IPS-20b (cell line): ENCODE measurements at regions not wholly inside any gene's neighbourhood (a gene's known extent, or its start where the extent isn't known, plus 50 kb on each side); places are given as distances from the start of the nearest gene placed in this dataset.

Experiments
- H3K27ac ChIP-seq: one replicate; pipeline ENCODE4 v1.5.1; 2013; ENCODE audit warnings: low read length
- H3K27me3 ChIP-seq: 2 replicates; pipeline ENCODE4 v1.6.1; 2013; ENCODE audit warnings: mild to moderate bottlenecking, low read length, inconsistent platforms; ENCODE audit not compliant: insufficient read depth
- H3K36me3 ChIP-seq: 2 replicates; pipeline ENCODE4 v1.6.1; 2013; ENCODE audit warnings: low read depth, mild to moderate bottlenecking, inconsistent platforms, low read length, moderate library complexity; ENCODE audit not compliant: insufficient read depth
- H3K4me1 ChIP-seq: 2 replicates; pipeline ENCODE4 v1.6.1; 2013; ENCODE audit warnings: mild to moderate bottlenecking, control low read depth, inconsistent platforms, low read length, moderate library complexity; ENCODE audit not compliant: insufficient read depth
- H3K4me3 ChIP-seq: 2 replicates; pipeline ENCODE4 v1.5.1; 2013; ENCODE audit warnings: mild to moderate bottlenecking, low read length, inconsistent platforms
- H3K9ac ChIP-seq: 2 replicates; pipeline ENCODE4 v1.6.1; 2013; ENCODE audit warnings: low read depth, mild to moderate bottlenecking, inconsistent platforms, low read length, moderate library complexity
- H3K9me3 ChIP-seq: 2 replicates; pipeline ENCODE4 v1.6.1; 2013; ENCODE audit warnings: mild to moderate bottlenecking, low read depth, low read length, inconsistent platforms; ENCODE audit not compliant: insufficient read depth

GRCh38 chr11:92759571-92760214 lies 209.8 kb upstream of the MTNR1B start:
- H3K9me3 ChIP-seq, result no peaks in the 10 kb centered on the region
- no peaks in the 10 kb centered on the region for H3K4me1 ChIP-seq
- no peaks in the 10 kb centered on the region for H3K36me3 ChIP-seq
- no peaks in the 10 kb centered on the region for H3K27me3 ChIP-seq
- H3K4me3 ChIP-seq, result no peak overlapping the region
- no peak overlapping the region for H3K27ac ChIP-seq
- no peak overlapping the region for H3K9ac ChIP-seq

- Histone ChIP-seq H3K36me3 (no peaks in the 10 kb centered on the region), H3K4me3 (no peak overlapping the region), H3K27me3 (no peaks in the 10 kb centered on the region), H3K27ac (no peak overlapping the region), H3K9ac (no peak overlapping the region), H3K4me1 (peaks cover 8% of the 10 kb centered on the region; the same call in 1 of the 2 replicates), H3K9me3 (no peaks in the 10 kb centered on the region)
Observed at GRCh38 chr11:92762121-92762540, 207.3 kb upstream of the MTNR1B start.

GRCh38 chr11:92763336-92763735 lies 206.1 kb upstream of the MTNR1B start:
- Histone ChIP-seq H3K9ac (no peak overlapping the region), H3K27me3 (no peaks in the 10 kb centered on the region), H3K4me3 (no peak overlapping the region), H3K27ac (no peak overlapping the region), H3K4me1 (peaks cover 8% of the 10 kb centered on the region; the same call in 1 of the 2 replicates), H3K36me3 (no peaks in the 10 kb centered on the region), H3K9me3 (no peaks in the 10 kb centered on the region)

- Histone ChIP-seq H3K9me3 (no peaks in the 10 kb centered on the region), H3K27me3 (no peaks in the 10 kb centered on the region), H3K4me3 (no peak overlapping the region), H3K27ac (no peak overlapping the region), H3K36me3 (no peaks in the 10 kb centered on the region), H3K9ac (no peak overlapping the region), H3K4me1 (peaks cover 8% of the 10 kb centered on the region; the same call in 1 of the 2 replicates)
Observed at GRCh38 chr11:92764128-92764527, 205.3 kb upstream of the MTNR1B start.

DNA sequence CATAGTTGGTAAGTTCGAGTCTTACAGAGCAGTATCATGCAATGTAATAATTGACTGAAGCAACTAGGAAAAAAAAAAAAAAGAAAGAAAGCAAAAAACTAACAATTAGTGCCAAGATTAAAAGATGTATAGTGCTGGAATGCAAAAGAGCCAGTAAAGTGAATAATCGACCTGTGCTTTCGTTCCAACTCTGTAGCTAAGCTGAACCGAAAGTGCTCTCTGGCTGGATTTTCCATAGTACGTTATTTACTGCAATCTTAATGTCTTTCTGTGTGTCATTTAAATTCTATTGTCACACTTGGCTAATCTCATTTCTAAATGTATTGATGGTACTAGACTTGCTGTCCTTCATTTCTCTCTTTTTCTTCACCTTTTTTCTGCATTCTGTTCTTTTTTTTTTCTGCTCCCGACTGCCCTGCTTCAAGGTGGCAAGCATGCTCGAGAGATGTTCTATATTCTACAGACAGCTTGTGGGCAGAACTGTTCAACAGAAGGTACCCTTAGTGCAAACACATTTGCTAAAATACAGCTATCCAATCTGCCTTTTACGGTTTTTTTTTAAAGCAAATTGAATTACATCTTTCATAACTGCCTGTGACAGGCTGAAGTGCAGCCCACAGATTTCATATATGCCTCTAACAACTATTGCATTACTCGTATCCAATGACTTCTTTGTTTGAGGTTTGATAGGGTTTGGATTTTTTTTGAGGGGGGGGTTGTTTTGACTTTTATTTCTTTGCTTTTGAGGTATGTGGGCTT lies 204.2 kb upstream of the MTNR1B start:
- Histone ChIP-seq H3K9me3 (no peaks in the 10 kb centered on the region), H3K4me1 (peaks cover 8% of the 10 kb centered on the region; the same call in 1 of the 2 replicates), H3K27ac (no peak overlapping the region), H3K36me3 (no peaks in the 10 kb centered on the region), H3K4me3 (no peak overlapping the region), H3K9ac (no peak overlapping the region), H3K27me3 (no peaks in the 10 kb centered on the region)

DNA sequence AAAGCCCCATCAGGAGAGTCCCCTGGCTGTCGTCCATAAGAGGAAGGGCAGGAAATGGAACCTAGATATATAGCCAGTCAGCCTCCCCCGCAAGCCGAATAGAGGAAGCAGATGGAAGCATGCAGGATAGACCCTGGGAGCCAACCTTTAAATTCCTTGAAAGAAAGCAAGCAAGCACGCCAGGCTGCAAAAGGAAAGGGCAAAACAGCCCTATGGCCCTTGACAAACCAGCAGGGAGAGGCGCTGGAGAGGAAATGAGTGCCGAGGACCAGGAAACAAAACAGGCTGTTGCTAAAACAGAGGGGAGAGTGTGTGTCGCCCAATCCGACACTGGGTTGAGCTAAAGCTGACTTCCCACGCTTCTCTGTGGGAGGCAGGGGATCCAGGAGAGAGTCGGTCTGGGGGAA lies 203.5 kb upstream of the MTNR1B start:
- Histone ChIP-seq H3K9me3 (no peaks in the 10 kb centered on the region), H3K4me1 (peaks cover 8% of the 10 kb centered on the region; the same call in 1 of the 2 replicates), H3K36me3 (no peaks in the 10 kb centered on the region), H3K27me3 (no peaks in the 10 kb centered on the region), H3K4me3 (no peak overlapping the region), H3K27ac (no peak overlapping the region), H3K9ac (no peak overlapping the region; the same call in 1 of the 2 replicates)

GRCh38 chr11:92766698-92767097 lies 202.8 kb upstream of the MTNR1B start:
- Histone ChIP-seq H3K27ac (no peak overlapping the region), H3K4me1 (peaks cover 8% of the 10 kb centered on the region; the same call in 1 of the 2 replicates), H3K27me3 (no peaks in the 10 kb centered on the region), H3K9ac (no peak overlapping the region), H3K9me3 (no peaks in the 10 kb centered on the region), H3K4me3 (no peak overlapping the region), H3K36me3 (no peaks in the 10 kb centered on the region)

DNA sequence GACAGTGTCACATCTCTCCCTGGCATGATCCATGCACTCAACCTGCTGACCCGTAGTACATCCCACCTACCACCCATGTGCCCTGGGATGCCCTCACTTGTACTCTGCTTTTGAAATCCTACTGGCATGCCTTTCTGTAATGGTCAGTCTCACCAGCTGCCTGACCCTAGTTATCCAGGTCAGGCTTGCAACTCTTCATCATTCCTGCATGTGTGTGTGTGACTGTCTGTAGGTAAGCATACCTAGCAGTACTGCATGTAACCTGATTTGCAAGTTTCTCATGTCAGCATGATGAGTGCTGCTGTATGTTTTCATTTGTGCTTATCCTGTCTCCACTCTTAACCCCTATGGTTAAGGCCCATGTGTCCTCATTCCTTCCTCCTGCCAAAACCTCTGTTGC lies 202.0 kb upstream of the MTNR1B start:
- H3K36me3 ChIP-seq, result no peaks in the 10 kb centered on the region
- no peaks in the 10 kb centered on the region for H3K9me3 ChIP-seq
- H3K27me3 ChIP-seq, result no peaks in the 10 kb centered on the region
- H3K27ac ChIP-seq, result no peak overlapping the region
- no peak overlapping the region for H3K9ac ChIP-seq
- no peak overlapping the region for H3K4me3 ChIP-seq
- peaks cover 8% of the 10 kb centered on the region; the same call in 1 of the 2 replicates for H3K4me1 ChIP-seq

GRCh38 chr11:92768121-92768840 lies 201.2 kb upstream of the MTNR1B start:
- Histone ChIP-seq H3K4me1 (peaks cover 8% of the 10 kb centered on the region; the same call in 1 of the 2 replicates), H3K4me3 (no peak overlapping the region), H3K9ac (no peak overlapping the region), H3K36me3 (no peaks in the 10 kb centered on the region), H3K27me3 (no peaks in the 10 kb centered on the region), H3K9me3 (no peaks in the 10 kb centered on the region), H3K27ac (no peak overlapping the region)

GRCh38 chr11:92769112-92769511 lies 200.3 kb upstream of the MTNR1B start:
- Histone ChIP-seq H3K4me3 (no peak overlapping the region), H3K36me3 (no peaks in the 10 kb centered on the region), H3K9me3 (no peaks in the 10 kb centered on the region), H3K27me3 (no peaks in the 10 kb centered on the region), H3K4me1 (peaks cover 8% of the 10 kb centered on the region; the same call in 1 of the 2 replicates), H3K9ac (no peak overlapping the region), H3K27ac (no peak overlapping the region)

GRCh38 chr11:92770419-92770818 lies 199.0 kb upstream of the MTNR1B start:
- Histone ChIP-seq H3K4me1 (peaks cover 8% of the 10 kb centered on the region; the same call in 1 of the 2 replicates), H3K9ac (no peak overlapping the region), H3K4me3 (no peak overlapping the region), H3K9me3 (no peaks in the 10 kb centered on the region), H3K27me3 (no peaks in the 10 kb centered on the region), H3K27ac (no peak overlapping the region), H3K36me3 (no peaks in the 10 kb centered on the region)
